Left lung (tissue), 4 donors: ENCODE measurements at regions not wholly inside any gene's neighbourhood (a gene's known extent, or its start where the extent isn't known, plus 50 kb on each side); places are given as distances from the start of the nearest gene placed in this dataset.

Experiments
- ATAC-seq: fragments of 200-7000 bp; cut with Tn5 transposase; one replicate; pipeline ENCODE4 v1.9.1; 2020; ENCODE audit warnings: moderate library complexity
- DNase-seq, 4 donors: peaks; one replicate each; pipeline ENCODE4 v3.0.0-alpha.2; 2013 to 2020
- H3K27ac ChIP-seq, 2 donors: fragments of 200-600 bp; sonication (generic) in 1 of 2; one replicate each; pipeline versions ENCODE4 v1.5.0 to v1.8.0; 2020 to 2021
- H3K27me3 ChIP-seq, 2 donors: fragments of 200-600 bp; sonication (generic) in 1 of 2; one replicate each; pipeline versions ENCODE4 v1.5.0 to v1.8.0; 2020 to 2021
- H3K36me3 ChIP-seq, 2 donors: fragments of 200-600 bp; sonication (generic) in 1 of 2; one replicate each; pipeline versions ENCODE4 v1.5.0 to v1.8.0; 2020 to 2021
- H3K4me1 ChIP-seq, 2 donors: fragments of 200-600 bp; one replicate each; pipeline ENCODE4 v1.8.0; 2021
- H3K4me3 ChIP-seq, 2 donors: fragments of 200-600 bp; sonication (generic) in 1 of 2; one replicate each; pipeline versions ENCODE4 v1.5.0 to v1.8.0; 2020 to 2021; ENCODE audit warnings: mild to moderate bottlenecking in 1 of 2
- H3K9me3 ChIP-seq, 2 donors: fragments of 200-600 bp; sonication (generic) in 1 of 2; one replicate each; pipeline versions ENCODE4 v1.5.0 to v1.8.0; 2020 to 2021
- intact Hi-C, 2 donors: fragments of 100-400 bp; cut with DNase I; formaldehyde crosslinking; loops; one replicate each; pipeline versions ENCODE4 v1.11.2 to v1.14.2; 2022
- TF ChIP-seq, protein P1 (sequence below), 2 donors: fragments of 200-600 bp; sonication (generic) in 1 of 2; IDR thresholded peaks; one replicate each; pipeline versions ENCODE4 v1.5.0 to v1.8.0; 2021; ENCODE audit warnings: antibody characterized with exemption in 2 of 2
- donor health status: DM: no; HTN: yes; CAD: no.
- donor health status: DM: no; HTN: no; CAD: no.

DNA sequence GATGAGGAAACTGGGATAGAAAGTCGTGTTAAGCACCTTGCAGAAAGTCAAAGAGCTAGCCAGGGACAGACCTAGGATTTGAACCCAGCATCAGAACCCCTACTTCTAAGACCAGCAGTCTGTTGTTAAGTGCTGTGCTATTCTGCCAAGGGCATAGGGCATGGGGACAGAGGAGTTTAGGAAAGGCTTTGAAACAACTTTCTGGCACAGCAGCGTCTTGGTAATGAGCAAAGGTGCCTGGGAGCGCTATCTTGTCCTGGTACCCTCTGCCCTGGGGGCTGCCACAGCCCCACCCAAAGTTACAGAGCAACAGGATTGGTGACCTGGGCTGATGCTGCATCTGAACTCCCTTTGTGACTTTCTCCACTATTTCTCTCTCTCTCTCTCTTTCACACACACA is 1108.1 kb downstream of the BCL11B start:
- no peak for ATAC-seq
- intact Hi-C loops: no loop called here

DNA sequence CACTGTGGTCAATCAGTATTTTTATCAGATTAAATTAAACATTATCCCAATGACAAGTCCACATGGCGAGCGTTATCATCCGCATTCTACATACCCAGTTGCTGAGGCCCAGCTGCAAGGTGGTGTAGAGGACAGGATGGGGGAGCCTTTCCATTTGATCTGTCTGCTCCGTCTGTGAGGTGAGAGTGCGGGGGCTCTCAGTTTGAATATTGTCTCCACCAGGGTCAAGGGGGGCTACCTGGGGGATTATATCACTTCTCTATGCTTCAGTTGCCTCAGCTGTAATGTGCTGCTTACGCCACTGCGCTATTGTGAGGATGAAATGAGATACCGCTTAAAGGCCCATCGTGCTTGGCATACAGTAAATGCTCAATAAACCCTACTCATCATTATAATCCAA is 1106.0 kb downstream of the BCL11B start:
- TF ChIP-seq, protein P1, sequence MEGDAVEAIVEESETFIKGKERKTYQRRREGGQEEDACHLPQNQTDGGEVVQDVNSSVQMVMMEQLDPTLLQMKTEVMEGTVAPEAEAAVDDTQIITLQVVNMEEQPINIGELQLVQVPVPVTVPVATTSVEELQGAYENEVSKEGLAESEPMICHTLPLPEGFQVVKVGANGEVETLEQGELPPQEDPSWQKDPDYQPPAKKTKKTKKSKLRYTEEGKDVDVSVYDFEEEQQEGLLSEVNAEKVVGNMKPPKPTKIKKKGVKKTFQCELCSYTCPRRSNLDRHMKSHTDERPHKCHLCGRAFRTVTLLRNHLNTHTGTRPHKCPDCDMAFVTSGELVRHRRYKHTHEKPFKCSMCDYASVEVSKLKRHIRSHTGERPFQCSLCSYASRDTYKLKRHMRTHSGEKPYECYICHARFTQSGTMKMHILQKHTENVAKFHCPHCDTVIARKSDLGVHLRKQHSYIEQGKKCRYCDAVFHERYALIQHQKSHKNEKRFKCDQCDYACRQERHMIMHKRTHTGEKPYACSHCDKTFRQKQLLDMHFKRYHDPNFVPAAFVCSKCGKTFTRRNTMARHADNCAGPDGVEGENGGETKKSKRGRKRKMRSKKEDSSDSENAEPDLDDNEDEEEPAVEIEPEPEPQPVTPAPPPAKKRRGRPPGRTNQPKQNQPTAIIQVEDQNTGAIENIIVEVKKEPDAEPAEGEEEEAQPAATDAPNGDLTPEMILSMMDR (IDR thresholded peaks at IDR 0.05): no peak
- ATAC-seq: no peak
- H3K4me1 ChIP-seq: no peaks in the 10 kb centered on the region
- no peak overlapping the region for H3K4me3 ChIP-seq
- no peak for DNase-seq
- no peak overlapping the region for H3K27ac ChIP-seq
- H3K27me3 ChIP-seq: peaks cover 0 to 35% of the 10 kb centered on the region in 2 donors
- no peaks in the 10 kb centered on the region for H3K36me3 ChIP-seq
- intact Hi-C loops: no loop called here
- no peaks in the 10 kb centered on the region for H3K9me3 ChIP-seq

More for the DNA sequence above, 1108.1 kb downstream of the BCL11B start:
- Histone ChIP-seq H3K27me3 (peaks cover 0 to 35% of the 10 kb centered on the region in 2 donors), H3K27ac (no peak overlapping the region), H3K4me3 (no peak overlapping the region), H3K4me1 (no peaks in the 10 kb centered on the region), H3K9me3 (no peaks in the 10 kb centered on the region), H3K36me3 (no peaks in the 10 kb centered on the region)
- TF ChIP-seq, protein P1 (IDR thresholded peaks at IDR 0.05): no peak
- DNase-seq: no peak

DNA sequence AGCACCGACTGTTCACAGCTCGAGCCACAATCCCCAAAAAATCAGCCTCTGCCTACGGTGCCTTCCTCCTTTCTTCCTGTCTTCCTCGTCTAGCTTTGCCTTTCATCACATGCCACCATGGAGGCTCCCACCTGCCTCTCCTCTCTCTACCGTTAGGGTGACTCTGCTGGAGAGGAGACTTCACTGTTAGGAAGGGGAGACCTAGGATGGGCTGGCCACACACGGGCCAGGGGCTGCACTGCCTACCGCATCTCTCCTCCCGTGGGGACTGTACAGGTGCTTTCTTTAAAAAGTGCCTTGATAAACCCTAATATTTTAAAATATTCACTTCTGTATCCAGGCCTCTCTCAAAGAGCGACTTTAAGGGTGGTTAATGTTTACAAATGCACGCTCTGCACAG is 1104.7 kb downstream of the BCL11B start:
- Histone ChIP-seq H3K4me1 (no peaks in the 10 kb centered on the region), H3K27ac (no peak overlapping the region), H3K4me3 (no peak overlapping the region), H3K36me3 (no peaks in the 10 kb centered on the region), H3K9me3 (no peaks in the 10 kb centered on the region), H3K27me3 (peaks cover 0 to 31% of the 10 kb centered on the region in 2 donors)
- ATAC-seq (no peak), DNase-seq (no peak)
- intact Hi-C loops: no loop called here
- TF ChIP-seq, protein P1 (IDR thresholded peaks at IDR 0.05): no peak

DNA sequence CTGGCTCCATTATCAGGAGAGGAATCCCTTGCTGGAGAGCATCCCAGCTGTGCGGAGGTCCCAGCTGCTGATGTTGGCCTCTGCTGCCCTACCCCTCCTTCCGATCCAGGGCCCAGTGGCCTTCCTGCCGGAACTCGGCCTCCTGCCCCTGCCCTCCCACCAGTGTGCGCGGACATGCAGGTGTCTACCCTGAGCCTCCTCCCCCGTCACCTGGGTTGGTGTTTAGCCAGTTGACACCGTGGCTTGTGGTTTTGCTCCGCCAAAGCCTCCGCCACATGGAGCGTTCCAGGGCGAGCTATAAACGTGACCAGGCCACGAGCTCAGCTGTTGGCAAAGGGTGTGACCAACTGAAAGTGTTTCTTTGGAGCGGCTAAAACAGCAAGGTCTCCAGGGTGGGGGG is 1104.3 kb downstream of the BCL11B start:
- Histone ChIP-seq H3K36me3 (no peaks in the 10 kb centered on the region), H3K27ac (no peak overlapping the region), H3K4me3 (no peak overlapping the region), H3K4me1 (no peaks in the 10 kb centered on the region), H3K27me3 (peaks cover 0 to 27% of the 10 kb centered on the region in 2 donors), H3K9me3 (no peaks in the 10 kb centered on the region)
- TF ChIP-seq, protein P1 (IDR thresholded peaks at IDR 0.05): no peak
- intact Hi-C loops: no loop called here
- DNase-seq (no peak), ATAC-seq (no peak)

DNA sequence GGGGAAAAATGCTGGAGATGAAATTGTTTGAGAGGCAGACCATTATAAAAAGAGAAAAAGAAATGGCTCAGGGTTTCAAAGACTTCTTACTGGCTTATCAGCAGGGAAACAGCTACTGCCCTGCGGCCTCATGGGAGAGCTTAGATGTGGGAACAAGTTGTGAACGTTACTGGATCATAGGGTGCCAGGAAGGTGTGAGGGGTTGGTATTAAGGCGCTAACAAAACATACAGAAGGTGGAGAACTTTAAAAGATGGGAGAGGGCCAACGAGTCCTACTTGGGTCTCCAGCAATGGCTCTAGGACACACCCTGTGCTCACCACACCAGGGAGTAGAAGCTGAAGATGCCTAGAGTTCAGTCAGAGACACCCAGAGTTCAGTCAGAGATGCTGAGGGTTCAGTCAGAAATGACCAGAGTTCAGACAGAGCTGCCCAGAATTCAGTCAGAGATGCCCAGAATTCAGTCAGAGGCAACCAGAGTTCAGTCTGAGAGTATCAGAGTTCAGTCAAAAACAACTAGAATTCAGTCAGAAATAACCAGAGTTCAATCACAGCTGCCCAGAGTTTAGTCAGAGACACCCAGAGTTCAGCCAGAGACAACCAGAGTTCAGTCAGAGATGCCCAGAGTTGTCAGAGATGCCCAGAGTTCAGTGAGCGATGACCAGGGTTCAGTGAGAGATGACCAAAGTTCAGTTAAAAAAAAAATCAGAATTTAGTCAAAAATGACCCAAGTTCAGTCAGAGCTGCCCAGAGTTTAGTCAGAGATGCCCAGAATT is 1103.6 kb downstream of the BCL11B start:
- H3K36me3 ChIP-seq: no peaks in the 10 kb centered on the region
- H3K9me3 ChIP-seq: no peaks in the 10 kb centered on the region
- H3K27ac ChIP-seq: no peak overlapping the region
- no peak for ATAC-seq
- peaks cover 0 to 20% of the 10 kb centered on the region in 2 donors for H3K27me3 ChIP-seq
- no peak overlapping the region for H3K4me3 ChIP-seq
- intact Hi-C loops: no loop called here
- no peaks in the 10 kb centered on the region for H3K4me1 ChIP-seq
- TF ChIP-seq, protein P1 (IDR thresholded peaks at IDR 0.05): no peak
- DNase-seq: no peak
